Endothelial cell of umbilical vein (primary cell): ENCODE measurements at regions not wholly inside any gene's neighbourhood (a gene's known extent, or its start where the extent isn't known, plus 50 kb on each side); places are given as distances from the start of the nearest gene placed in this dataset.
A peak's percentile ranks its signal among the peaks of the same experiment; 100 is the strongest.

Experiments
- BruUV-seq: library from RNA; stranded (reverse); fragments of 400-500 nt; replicated peaks from 2 replicates; lab custom pipeline; 2021; lab: Mats Ljungman, UMichigan
- CTCF ChIA-PET: fragments of 300-600, 350-600 bp; sonication (Branson Sonifier 250); formaldehyde crosslinking; loops from one replicate; lab custom pipeline; 2021; ENCODE audit warnings: antibody characterized with exemption, inconsistent platforms; lab: Charles Lee
- POLR2A ChIA-PET: fragments of 300-600, 350-600 bp; sonication (Branson Sonifier 250); formaldehyde crosslinking; loops from one replicate; lab custom pipeline; 2021; ENCODE audit warnings: antibody characterized with exemption, inconsistent platforms; lab: Charles Lee
- DNase-seq: peaks from one replicate; pipeline ENCODE4 v3.0.0-alpha.2; 2011; ENCODE audit warnings: low read depth, low spot score
- FAIRE-seq: peaks from 2 replicates; lab custom pipeline; 2011; peaks lifted over from hg19 to GRCh38; lab: Jason Lieb, UNC
- H2AFZ ChIP-seq: 2 replicates; pipeline ENCODE4 v1.6.0; 2012; ENCODE audit warnings: low read depth, low read length, control low read depth, inconsistent platforms
- H3K27ac ChIP-seq: 2 replicates; pipeline ENCODE4 v1.5.1; 2011; ENCODE audit warnings: low read depth, mild to moderate bottlenecking, control low read depth, low read length, moderate library complexity; ENCODE audit not compliant: insufficient read depth
- H3K27me3 ChIP-seq, 2 experiments: 2 replicates each; pipeline versions ENCODE4 v1.6.0 to v1.6.1; 2011; ENCODE audit warnings: low read length in 2 of 2, mixed read lengths in 1 of 2; ENCODE audit not compliant: control insufficient read depth in 2 of 2, insufficient read depth in 2 of 2
- H3K36me3 ChIP-seq, 2 experiments: 2 replicates in 1 of 2; 3 replicates in 1 of 2; pipeline ENCODE4 v1.5.1; 2011; ENCODE audit warnings: low read length in 2 of 2, mild to moderate bottlenecking in 1 of 2, moderate library complexity in 1 of 2; ENCODE audit not compliant: control insufficient read depth in 2 of 2, insufficient read depth in 2 of 2; ENCODE audit errors: extremely low read depth in 1 of 2
- H3K4me1 ChIP-seq: 3 replicates; pipeline ENCODE4 v1.5.1; 2011; ENCODE audit warnings: mild to moderate bottlenecking, low read length; ENCODE audit not compliant: control insufficient read depth, insufficient read depth; ENCODE audit errors: extremely low read depth
- H3K4me2 ChIP-seq: 2 replicates; pipeline ENCODE4 v1.6.1; 2011; ENCODE audit warnings: low read length, control low read depth, mixed read lengths; ENCODE audit not compliant: insufficient read depth
- H3K4me3 ChIP-seq, 3 experiments: fragments of 200-600 bp in 1 of 3; sonication (generic), shearing (Covaris generic) in 1 of 3; replicated peaks in 1 of 3; 2 replicates each; pipeline ENCODE4 v1.5.1; 2011 to 2016; ENCODE audit warnings: control low read depth in 3 of 3, low read length in 3 of 3, mild to moderate bottlenecking in 2 of 3, inconsistent platforms in 1 of 3, low read depth in 1 of 3, moderate library complexity in 1 of 3; ENCODE audit not compliant: insufficient read depth in 1 of 3
- H3K79me2 ChIP-seq: 2 replicates; pipeline ENCODE4 v1.6.0; 2012; ENCODE audit warnings: low read length, inconsistent platforms; ENCODE audit not compliant: control insufficient read depth, insufficient read depth
- H3K9ac ChIP-seq: replicated peaks from 2 replicates; pipeline ENCODE3; 2011; ENCODE audit warnings: low read length, control low read depth; ENCODE audit not compliant: insufficient read depth; ENCODE audit errors: extremely low read depth
- H3K9me1 ChIP-seq: replicated peaks from 3 replicates; pipeline ENCODE4 v1.6.0; 2011; ENCODE audit warnings: mild to moderate bottlenecking, low read length; ENCODE audit not compliant: control insufficient read depth, insufficient read depth; ENCODE audit errors: extremely low read depth
- H3K9me3 ChIP-seq: replicated peaks from 2 replicates; pipeline ENCODE4 v1.5.1; 2012; ENCODE audit warnings: low read length, inconsistent platforms; ENCODE audit not compliant: control insufficient read depth, insufficient read depth
- H4K20me1 ChIP-seq: replicated peaks from 2 replicates; pipeline ENCODE3; 2011; ENCODE audit warnings: mild to moderate bottlenecking, low read length; ENCODE audit not compliant: control insufficient read depth, insufficient read depth; ENCODE audit errors: extremely low read depth
- CTCF ChIP-seq, 2 donors: IDR thresholded peaks; 1 replicate in 1 of 2; 2 replicates in 1 of 2; pipeline ENCODE4 v1.5.1; 2011; ENCODE audit warnings: low read length in 2 of 2, mild to moderate bottlenecking in 2 of 2, moderate library complexity in 2 of 2, control low read depth in 1 of 2, inconsistent platforms in 1 of 2, low read depth in 1 of 2; ENCODE audit not compliant: insufficient read depth in 1 of 2; ENCODE audit errors: extremely low read depth in 1 of 2
- FOS ChIP-seq: IDR thresholded peaks from 2 replicates; pipeline ENCODE4 v1.6.1; 2011; ENCODE audit warnings: mild to moderate bottlenecking, low read length, moderate library complexity, borderline replicate concordance; ENCODE audit not compliant: insufficient read depth
- GATA2 ChIP-seq: IDR thresholded peaks from 2 replicates; pipeline ENCODE4 v1.7.0; 2011; ENCODE audit warnings: low read depth, mild to moderate bottlenecking, moderate library complexity, mixed read lengths, low read length; ENCODE audit not compliant: insufficient read length, insufficient read depth
- JUN ChIP-seq: IDR thresholded peaks from 2 replicates; pipeline ENCODE4 v1.6.1; 2011; ENCODE audit warnings: borderline replicate concordance, low read depth; ENCODE audit not compliant: insufficient read length, insufficient read depth
- MAX ChIP-seq: IDR thresholded peaks from 2 replicates; pipeline ENCODE4 v1.6.1; 2011; ENCODE audit not compliant: insufficient read depth, insufficient read length
- dilution Hi-C: fragments of 300-500 bp; cut with MboI; formaldehyde crosslinking; loops from one replicate; pipeline ENCODE4 v1.15.0; 2019; ENCODE audit warnings: low sequenced_read_pairs; ENCODE audit not compliant: extremely low pct_ligation_motif_present
- intact Hi-C: fragments of 100-400 bp; cut with micrococcal nuclease; formaldehyde crosslinking; loops from one replicate; pipeline ENCODE4 v1.10.0; 2022

- H3K27ac ChIP-seq: peak overlapping the region; percentile 51
- H3K4me3 ChIP-seq: no peak overlapping the region
- no TSS peak for BruUV-seq
- no peaks in the 10 kb centered on the region for H3K9me1 ChIP-seq
- no peaks in the 10 kb centered on the region for H3K27me3 ChIP-seq
- H3K79me2 ChIP-seq: no peaks in the 10 kb centered on the region
- H3K4me2 ChIP-seq: peak overlapping the region; percentile 24
- dilution Hi-C loops (no loop called here), intact Hi-C loops (no loop called here)
- no peak overlapping the region for H2AFZ ChIP-seq
- DNase-seq (peak; percentile 30), FAIRE-seq (no peak)
- no peaks in the 10 kb centered on the region for H3K9me3 ChIP-seq
- H4K20me1 ChIP-seq: no peaks in the 10 kb centered on the region
- H3K36me3 ChIP-seq: no peaks in the 10 kb centered on the region
- ChIA-PET POLR2A (no interaction called here), CTCF (no interaction called here)
- TF ChIP-seq FOS (peak; percentile 75), GATA2 (peak; percentile 83), CTCF (IDR thresholded peaks at IDR 0.05; ENCODE audit: extremely low read depth in 1 of 2, insufficient read depth in 1 of 2, low read depth in 1 of 2, low read length in 2 of 2) (no peak), JUN (peak; percentile 45)
- peaks cover 14% of the 10 kb centered on the region for H3K4me1 ChIP-seq
- peak overlapping the region; percentile 37 for H3K9ac ChIP-seq
Observed at GRCh38 chrX:28398342-28398741, 188.9 kb upstream of the IL1RAPL1 start.

GRCh38 chrX:28391528-28391927, 195.7 kb upstream of the IL1RAPL1 start:
- no peaks in the 10 kb centered on the region for H3K36me3 ChIP-seq
- H3K4me1 ChIP-seq: no peaks in the 10 kb centered on the region
- H3K79me2 ChIP-seq: no peaks in the 10 kb centered on the region
- H3K4me2 ChIP-seq: no peak overlapping the region
- no peaks in the 10 kb centered on the region for H4K20me1 ChIP-seq
- no peak overlapping the region for H2AFZ ChIP-seq
- peak; percentile 50 for FAIRE-seq
- peak; percentile 1 for DNase-seq
- no peak overlapping the region for H3K9ac ChIP-seq
- CTCF ChIA-PET: no interaction called here
- TF ChIP-seq JUN (peak; percentile 3), MAX (no peak)
- dilution Hi-C loops: no loop called here
- intact Hi-C loops: no loop called here
- no TSS peak for BruUV-seq
- POLR2A ChIA-PET: no interaction called here
- no peaks in the 10 kb centered on the region for H3K9me1 ChIP-seq
- H3K9me3 ChIP-seq: no peaks in the 10 kb centered on the region
- H3K27me3 ChIP-seq: no peaks in the 10 kb centered on the region
- no peak overlapping the region for H3K4me3 ChIP-seq
- no peak overlapping the region for H3K27ac ChIP-seq
